ENCODE measurements at regions not wholly inside any gene's neighbourhood (a gene's known extent, or its start where the extent isn't known, plus 50 kb on each side); places are given as distances from the start of the nearest gene placed in this dataset.

- no peak for TF ChIP-seq CTCF (IDR thresholded peaks at IDR 0.05)
- no peak for TF ChIP-seq POLR2A (IDR thresholded peaks at IDR 0.05)
- H3K27ac ChIP-seq = no peak overlapping the region
- H3K9me3 ChIP-seq = no peaks in the 10 kb centered on the region
- H3K36me3 ChIP-seq = no peaks in the 10 kb centered on the region
- H3K4me1 ChIP-seq = peaks cover 0 to 8% (median 0%) of the 10 kb centered on the region in 4 donors
- DNase-seq = no peak
- H3K27me3 ChIP-seq = no peaks in the 10 kb centered on the region
- no peak overlapping the region for H3K4me3 ChIP-seq
Measured at GRCh38 chr13:44171861-44172260, 201.8 kb upstream of the SERP2 start.

- Histone ChIP-seq H3K27me3 (no peaks in the 10 kb centered on the region), H3K36me3 (no peaks in the 10 kb centered on the region), H3K27ac (no peak overlapping the region), H3K9me3 (no peaks in the 10 kb centered on the region), H3K4me3 (no peak overlapping the region), H3K4me1 (peaks cover 0 to 8% (median 0%) of the 10 kb centered on the region in 4 donors)
- TF ChIP-seq POLR2A (IDR thresholded peaks at IDR 0.05) = no peak
- no peak for DNase-seq
Measured at GRCh38 chr13:44172281-44172810, 201.3 kb upstream of the SERP2 start.

GRCh38 chr13:44174769-44175425 lies 198.7 kb upstream of the SERP2 start:
- Histone ChIP-seq H3K4me3 (no peak overlapping the region), H3K4me1 (peaks cover 0 to 8% (median 0%) of the 10 kb centered on the region in 4 donors), H3K9me3 (no peaks in the 10 kb centered on the region), H3K27me3 (no peaks in the 10 kb centered on the region), H3K36me3 (no peaks in the 10 kb centered on the region), H3K27ac (no peak overlapping the region)
- no peak for TF ChIP-seq POLR2A (IDR thresholded peaks at IDR 0.05)
- TF ChIP-seq CTCF (IDR thresholded peaks at IDR 0.05) = no peak
- no peak for DNase-seq

DNA sequence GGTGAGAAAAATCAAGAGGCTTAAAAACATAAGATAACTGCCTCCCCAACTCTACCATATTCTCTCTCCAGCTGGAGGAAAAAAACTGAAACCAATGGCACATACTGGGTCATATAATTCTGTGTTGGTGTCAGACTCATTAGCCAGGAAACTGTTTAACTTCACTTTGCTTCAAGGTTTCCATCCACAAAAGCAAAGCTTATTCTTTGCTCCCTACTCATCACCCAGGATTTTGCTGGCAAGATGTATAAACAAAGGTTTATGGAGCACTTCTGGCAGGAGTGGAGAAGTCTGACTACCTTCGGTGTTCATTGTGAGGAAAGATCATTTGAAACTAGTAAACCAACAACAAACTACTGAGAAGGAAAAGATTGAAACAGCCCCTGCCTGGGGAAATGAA lies 197.5 kb upstream of the SERP2 start:
- H3K9me3 ChIP-seq = no peaks in the 10 kb centered on the region
- H3K27me3 ChIP-seq = no peaks in the 10 kb centered on the region
- no peak overlapping the region for H3K27ac ChIP-seq
- no peak for TF ChIP-seq CTCF (IDR thresholded peaks at IDR 0.05)
- no peak for TF ChIP-seq POLR2A (IDR thresholded peaks at IDR 0.05)
- DNase-seq = no peak
- H3K36me3 ChIP-seq = no peaks in the 10 kb centered on the region
- H3K4me1 ChIP-seq = peaks cover 0 to 8% (median 0%) of the 10 kb centered on the region in 4 donors
- H3K4me3 ChIP-seq = no peak overlapping the region

DNA sequence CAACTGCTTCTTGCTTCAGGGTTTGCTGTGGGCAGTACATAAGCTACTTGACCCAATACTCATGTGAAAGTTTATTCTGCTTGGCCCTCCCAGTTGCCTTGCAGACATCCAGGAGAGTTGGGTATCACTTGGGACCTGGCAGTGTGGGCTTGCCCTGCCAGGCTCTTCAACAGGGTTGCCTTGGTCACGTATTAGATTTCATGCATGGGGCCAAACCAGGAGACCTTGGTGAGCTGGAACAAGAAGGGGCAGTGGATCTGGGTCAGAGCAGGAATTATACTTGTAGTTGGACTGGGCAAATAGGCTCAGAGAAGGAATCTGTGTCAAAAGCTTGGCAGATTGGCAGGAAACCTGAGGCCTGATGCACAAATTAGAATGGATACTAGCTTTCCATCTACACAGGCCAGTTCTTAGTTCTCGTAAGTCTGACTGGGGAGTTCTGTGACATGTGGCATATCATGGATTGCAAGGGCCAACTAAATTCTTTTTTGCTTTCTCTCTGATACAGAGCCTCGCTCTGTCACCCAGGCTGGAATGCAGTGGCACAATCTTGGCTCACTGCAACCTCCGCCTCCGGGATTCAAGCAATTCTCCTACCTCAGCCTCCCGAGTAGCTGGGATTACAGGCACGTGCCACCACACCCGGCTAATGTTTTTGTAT lies 192.6 kb upstream of the SERP2 start:
- H3K9me3 ChIP-seq = no peaks in the 10 kb centered on the region
- H3K4me3 ChIP-seq = no peak overlapping the region
- no peaks in the 10 kb centered on the region for H3K36me3 ChIP-seq
- TF ChIP-seq CTCF (IDR thresholded peaks at IDR 0.05) (no peak), POLR2A (IDR thresholded peaks at IDR 0.05) (no peak)
- H3K27me3 ChIP-seq = no peaks in the 10 kb centered on the region
- no peak for DNase-seq
- H3K4me1 ChIP-seq = no peaks in the 10 kb centered on the region
- no peak overlapping the region for H3K27ac ChIP-seq

DNA sequence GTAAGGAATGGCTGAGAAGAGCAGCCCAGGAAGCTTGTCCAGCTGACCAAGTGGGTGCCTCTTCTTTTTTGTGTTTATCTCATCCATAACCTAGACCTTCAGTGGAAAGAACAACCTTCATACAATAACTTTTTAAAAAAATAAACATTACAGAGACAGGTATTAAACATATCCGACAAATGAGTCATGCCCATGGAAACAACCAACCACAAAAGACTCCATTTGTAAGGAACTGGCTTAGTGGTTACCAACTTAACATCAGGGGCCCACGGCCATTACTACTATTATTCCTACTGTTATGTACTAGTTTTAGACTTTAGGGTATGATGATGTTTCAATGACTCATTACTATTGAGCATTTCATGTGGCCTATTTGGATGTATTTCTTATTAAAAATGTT lies 191.7 kb upstream of the SERP2 start:
- H3K27ac ChIP-seq = no peak overlapping the region
- TF ChIP-seq CTCF (IDR thresholded peaks at IDR 0.05) (no peak), POLR2A (IDR thresholded peaks at IDR 0.05) (no peak)

More for the DNA sequence above, 191.7 kb upstream of the SERP2 start:
- Histone ChIP-seq H3K27me3 (no peaks in the 10 kb centered on the region), H3K4me3 (no peak overlapping the region), H3K9me3 (no peaks in the 10 kb centered on the region), H3K36me3 (no peaks in the 10 kb centered on the region), H3K4me1 (no peaks in the 10 kb centered on the region)
- no peak for DNase-seq
